ENCODE measurements at regions not wholly inside any gene's neighbourhood (a gene's known extent, or its start where the extent isn't known, plus 50 kb on each side); places are given as distances from the start of the nearest gene placed in this dataset.

- TF ChIP-seq POLR2A (IDR thresholded peaks at IDR 0.05) (no peak), CTCF (IDR thresholded peaks at IDR 0.05) (no peak)
Observed at GRCh38 chr3:5389057-5389456, 201.6 kb downstream of the EDEM1 start.
